Dendritic cell treated with granulocyte-macrophage colony-stimulating factor and Interleukin-4, amounts not matched to agents 40 ng/mL and 50 ng/mL, for 4 days (primary cell): ENCODE measurements at regions not wholly inside any gene's neighbourhood (a gene's known extent, or its start where the extent isn't known, plus 50 kb on each side); places are given as distances from the start of the nearest gene placed in this dataset.

Source experiments
- H3K27ac Mint-ChIP-seq: one replicate; pipeline ENCODE4 v1.8.0; 2022; ENCODE audit warnings: mild to moderate bottlenecking, mixed read lengths
- H3K27me3 Mint-ChIP-seq: one replicate; pipeline ENCODE4 v1.8.0; 2022; ENCODE audit warnings: mild to moderate bottlenecking, mixed read lengths
- H3K36me3 Mint-ChIP-seq: one replicate; pipeline ENCODE4 v1.8.0; 2022; ENCODE audit warnings: low read depth, mixed read lengths
- H3K4me1 Mint-ChIP-seq: one replicate; pipeline ENCODE4 v1.8.0; 2022; ENCODE audit warnings: low read depth, mixed read lengths
- H3K4me3 Mint-ChIP-seq: one replicate; pipeline ENCODE4 v1.8.0; 2022; ENCODE audit warnings: mild to moderate bottlenecking, moderate library complexity, mixed read lengths
- H3K9me3 Mint-ChIP-seq: one replicate; pipeline ENCODE4 v1.8.0; 2022; ENCODE audit warnings: mixed read lengths
- intact Hi-C: fragments of 100-400 bp; cut with micrococcal nuclease; formaldehyde crosslinking; loops from one replicate; pipeline ENCODE4 v1.15.0; 2022

DNA sequence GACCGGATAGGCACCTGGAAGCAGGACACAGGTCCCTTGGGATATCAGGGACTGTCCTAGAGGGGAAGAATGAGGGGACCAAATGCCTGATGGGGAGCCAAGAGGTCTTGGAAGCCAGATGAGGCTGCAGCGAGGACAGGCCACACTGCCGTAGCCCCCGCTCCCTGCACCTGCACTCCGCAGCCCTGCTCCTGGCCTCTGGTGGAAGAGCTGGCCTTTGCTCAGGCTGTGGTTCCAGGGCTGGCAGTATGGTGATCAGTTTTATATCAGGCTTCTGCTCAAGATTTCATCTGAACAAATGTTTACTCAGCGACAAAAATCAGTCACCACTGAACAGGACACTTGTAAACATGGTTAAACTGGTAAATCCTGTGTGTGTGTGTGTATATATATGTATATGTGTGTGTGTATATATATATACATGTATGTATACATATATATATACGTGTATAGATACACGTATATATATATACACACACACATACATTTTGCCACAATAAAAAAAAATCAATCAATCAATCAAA lies 52.5 kb upstream of the TAF1B start:
- H3K36me3 Mint-ChIP-seq = no peaks in the 10 kb centered on the region
- H3K4me1 Mint-ChIP-seq = peaks cover 11% of the 10 kb centered on the region
- peaks cover 25% of the 10 kb centered on the region for H3K27me3 Mint-ChIP-seq
- H3K4me3 Mint-ChIP-seq = no peak overlapping the region
- no peak overlapping the region for H3K27ac Mint-ChIP-seq
- peaks cover 12% of the 10 kb centered on the region for H3K9me3 Mint-ChIP-seq
- intact Hi-C loops = no loop called here

DNA sequence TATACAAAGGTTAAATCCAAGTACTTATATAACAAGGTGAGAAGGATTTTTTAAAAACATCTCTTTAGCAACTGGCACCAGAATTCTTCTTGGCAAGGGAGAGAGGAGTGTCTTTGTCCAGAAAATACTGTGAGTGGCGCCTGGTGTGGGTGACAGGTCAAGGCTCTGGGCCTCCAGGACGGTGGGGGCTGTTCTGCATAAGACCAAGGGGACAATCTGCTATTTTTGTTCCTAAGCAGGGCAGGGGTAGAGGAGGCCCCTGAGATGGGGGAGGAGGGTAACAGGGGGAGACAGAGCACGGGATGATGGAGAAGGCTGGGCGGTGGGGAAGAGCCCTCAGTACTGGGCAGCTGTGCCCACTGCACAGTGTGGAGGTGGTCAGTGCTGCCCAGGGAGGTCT lies 51.6 kb upstream of the TAF1B start:
- Mint-ChIP-seq H3K36me3 (no peaks in the 10 kb centered on the region), H3K9me3 (peaks cover 12% of the 10 kb centered on the region), H3K27me3 (peaks cover 24% of the 10 kb centered on the region), H3K4me3 (no peak overlapping the region), H3K4me1 (peaks cover 19% of the 10 kb centered on the region), H3K27ac (no peak overlapping the region)
- intact Hi-C loops = no loop called here

DNA sequence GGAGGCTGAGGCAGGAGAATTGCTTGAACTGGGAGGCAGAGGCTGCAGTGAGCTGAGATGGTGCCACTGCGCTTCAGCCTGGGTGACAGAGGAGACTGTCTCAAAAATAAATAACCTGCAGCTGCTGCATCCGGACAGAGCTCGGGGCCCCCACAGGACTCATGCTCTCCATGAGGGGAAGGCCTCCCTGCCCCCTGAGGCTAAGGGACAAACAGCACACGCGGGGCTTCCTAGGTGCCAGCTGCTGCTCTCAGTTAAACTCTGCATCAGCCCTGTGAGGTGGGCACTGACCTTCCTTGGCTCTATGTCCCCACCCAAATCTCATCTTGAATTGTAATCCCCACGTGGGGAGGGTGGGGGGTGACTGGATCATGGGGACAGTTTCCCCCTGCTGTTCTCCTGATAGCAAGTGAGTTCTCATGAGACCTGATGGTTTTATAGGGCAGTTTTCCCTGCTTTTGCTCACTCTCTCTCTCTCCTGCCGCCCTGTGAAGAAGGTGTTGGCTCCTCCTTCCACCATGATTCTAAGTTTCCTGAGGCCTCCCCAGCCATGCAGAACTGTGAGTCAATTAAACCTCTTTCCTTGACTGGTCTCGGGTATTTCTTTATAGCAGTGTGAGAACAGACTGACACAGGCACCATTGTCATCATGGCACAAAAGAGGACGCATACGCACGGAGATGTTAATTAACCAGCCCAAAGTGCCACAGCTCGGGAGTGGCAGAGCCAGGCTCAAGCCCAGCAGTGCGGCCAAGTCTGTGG lies 49.9 kb upstream of the TAF1B start:
- H3K4me1 Mint-ChIP-seq = peaks cover 35% of the 10 kb centered on the region
- H3K27me3 Mint-ChIP-seq = peaks cover 9% of the 10 kb centered on the region
- H3K36me3 Mint-ChIP-seq = no peaks in the 10 kb centered on the region
- no peak overlapping the region for H3K27ac Mint-ChIP-seq
- intact Hi-C loops = no loop called here
- peaks cover 7% of the 10 kb centered on the region for H3K9me3 Mint-ChIP-seq
- no peak overlapping the region for H3K4me3 Mint-ChIP-seq
